ENCODE measurements at regions not wholly inside any gene's neighbourhood (a gene's known extent, or its start where the extent isn't known, plus 50 kb on each side); places are given as distances from the start of the nearest gene placed in this dataset.

GRCh38 chr1:147849098-147849895 lies 53.3 kb upstream of the GJA8 start:
- TF ChIP-seq, protein P1, sequence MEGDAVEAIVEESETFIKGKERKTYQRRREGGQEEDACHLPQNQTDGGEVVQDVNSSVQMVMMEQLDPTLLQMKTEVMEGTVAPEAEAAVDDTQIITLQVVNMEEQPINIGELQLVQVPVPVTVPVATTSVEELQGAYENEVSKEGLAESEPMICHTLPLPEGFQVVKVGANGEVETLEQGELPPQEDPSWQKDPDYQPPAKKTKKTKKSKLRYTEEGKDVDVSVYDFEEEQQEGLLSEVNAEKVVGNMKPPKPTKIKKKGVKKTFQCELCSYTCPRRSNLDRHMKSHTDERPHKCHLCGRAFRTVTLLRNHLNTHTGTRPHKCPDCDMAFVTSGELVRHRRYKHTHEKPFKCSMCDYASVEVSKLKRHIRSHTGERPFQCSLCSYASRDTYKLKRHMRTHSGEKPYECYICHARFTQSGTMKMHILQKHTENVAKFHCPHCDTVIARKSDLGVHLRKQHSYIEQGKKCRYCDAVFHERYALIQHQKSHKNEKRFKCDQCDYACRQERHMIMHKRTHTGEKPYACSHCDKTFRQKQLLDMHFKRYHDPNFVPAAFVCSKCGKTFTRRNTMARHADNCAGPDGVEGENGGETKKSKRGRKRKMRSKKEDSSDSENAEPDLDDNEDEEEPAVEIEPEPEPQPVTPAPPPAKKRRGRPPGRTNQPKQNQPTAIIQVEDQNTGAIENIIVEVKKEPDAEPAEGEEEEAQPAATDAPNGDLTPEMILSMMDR (conservative IDR thresholded peaks at IDR 0.05) = no peak
- TF ChIP-seq ZFX (IDR thresholded peaks at IDR 0.05) = no peak
